Endometrium (tissue), 2 donors: ENCODE measurements at regions not wholly inside any gene's neighbourhood (a gene's known extent, or its start where the extent isn't known, plus 50 kb on each side); places are given as distances from the start of the nearest gene placed in this dataset.
"Not testable (repeated sequence)": the region's sequence is repeated elsewhere in the genome, so short reads cannot be mapped to it uniquely, and the experiment has no call there.

Experiments used
- FAIRE-seq: peaks from 2 replicates; lab custom pipeline; 2012; peaks lifted over from hg19 to GRCh38; lab: Jason Lieb, UNC
- donor health status: control.
- donor health status: control.

GRCh38 chr6:74488726-74489125, 717.1 kb downstream of the COL12A1 start:
- FAIRE-seq = not testable (repeated sequence)

DNA sequence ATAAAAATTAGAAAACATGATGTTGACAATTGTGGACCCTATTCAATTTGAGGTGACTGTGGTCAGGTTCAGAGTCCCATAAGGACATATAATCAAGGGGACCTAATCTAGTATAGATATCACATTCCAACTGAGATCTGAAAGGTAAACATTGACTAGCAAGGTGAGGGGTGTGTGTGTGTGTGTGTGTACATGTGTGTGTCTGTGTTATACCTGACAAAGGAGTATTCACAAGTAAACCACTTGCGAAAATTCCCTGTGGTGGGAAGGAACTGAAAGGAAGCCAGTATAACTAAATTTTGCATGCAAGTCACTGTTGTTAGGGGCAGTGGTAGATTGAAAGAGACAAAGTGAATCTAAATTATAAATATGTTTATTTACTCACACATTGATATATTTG, 723.7 kb downstream of the COL12A1 start:
- no peak for FAIRE-seq

DNA sequence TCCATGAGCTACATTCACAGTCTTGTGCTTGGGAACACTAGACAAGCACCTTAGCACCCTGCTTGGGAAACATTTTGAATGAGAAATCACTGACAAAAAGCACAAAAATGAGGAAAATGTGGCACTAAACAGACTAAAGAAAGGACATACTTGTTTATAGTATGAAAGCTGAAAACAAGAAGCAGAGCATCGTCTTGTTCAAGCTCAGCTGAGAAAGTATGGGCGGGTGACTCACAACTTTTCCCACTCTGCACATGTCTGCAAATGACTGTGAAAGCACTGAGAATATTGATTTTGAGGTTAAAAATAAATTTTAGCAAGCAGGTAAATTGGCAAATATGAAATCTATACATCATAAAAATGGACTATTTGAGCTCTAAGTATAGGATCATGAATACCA, 725.3 kb downstream of the COL12A1 start:
- no peak for FAIRE-seq

DNA sequence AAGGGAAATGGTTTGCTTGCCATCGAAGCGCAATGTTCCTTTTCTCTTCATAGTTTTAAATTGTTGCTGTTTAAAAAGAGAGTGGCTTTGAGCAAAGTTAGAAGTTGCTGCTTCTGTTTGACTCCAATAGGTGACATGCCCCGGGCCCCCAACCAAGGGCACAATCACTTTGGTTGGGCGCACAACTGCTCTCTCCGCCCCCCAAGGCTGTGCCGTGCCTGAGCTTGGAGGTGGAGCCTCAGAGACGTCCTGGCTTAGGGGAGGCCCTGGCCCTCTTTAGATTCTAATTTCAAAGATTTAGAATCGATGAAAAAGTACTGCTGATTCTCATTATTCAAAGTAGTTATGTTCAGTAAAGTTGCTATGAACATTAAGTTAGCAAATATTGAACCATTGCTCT, 725.9 kb downstream of the COL12A1 start:
- no peak for FAIRE-seq

DNA sequence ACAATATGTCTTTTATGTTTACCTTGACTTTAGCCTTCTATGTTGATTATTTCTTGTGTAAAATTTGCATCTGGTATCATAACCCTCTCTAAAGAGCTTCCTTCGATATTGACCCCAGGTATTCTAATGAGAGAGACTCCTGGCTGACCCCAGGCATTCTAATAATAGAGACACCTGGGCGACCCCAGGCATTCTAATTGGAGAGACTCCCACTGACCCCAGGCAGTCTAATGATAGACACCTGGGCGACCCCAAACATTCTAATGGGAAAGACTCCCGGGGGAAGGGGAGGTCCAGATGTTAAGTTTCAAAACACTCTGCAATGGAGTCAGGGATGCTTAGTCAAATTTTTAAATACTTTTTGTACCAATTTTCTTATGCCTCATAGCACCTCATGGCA, 726.4 kb downstream of the COL12A1 start:
- no peak for FAIRE-seq

DNA sequence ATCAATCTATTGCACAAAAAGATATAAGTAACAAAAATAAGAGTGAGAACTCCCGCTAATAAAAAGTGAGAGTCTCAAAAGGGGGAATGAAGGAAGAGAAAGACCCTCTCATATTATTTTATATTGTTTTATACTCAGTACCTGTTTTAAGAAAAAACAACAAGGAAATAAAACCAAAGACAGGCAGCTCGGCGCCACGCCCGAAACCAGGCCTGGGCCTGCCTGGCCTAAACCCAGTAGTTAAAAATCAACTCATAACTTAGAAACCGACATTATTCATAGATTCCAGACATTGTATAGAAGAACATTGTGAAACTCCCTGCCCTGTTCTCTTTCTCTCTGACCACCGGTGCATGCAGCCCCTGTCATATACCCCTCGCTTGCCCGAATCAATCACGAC, 731.8 kb downstream of the COL12A1 start:
- not testable (repeated sequence) for FAIRE-seq

GRCh38 chr6:74468552-74468951, 737.3 kb downstream of the COL12A1 start:
- FAIRE-seq = not testable (repeated sequence)

DNA sequence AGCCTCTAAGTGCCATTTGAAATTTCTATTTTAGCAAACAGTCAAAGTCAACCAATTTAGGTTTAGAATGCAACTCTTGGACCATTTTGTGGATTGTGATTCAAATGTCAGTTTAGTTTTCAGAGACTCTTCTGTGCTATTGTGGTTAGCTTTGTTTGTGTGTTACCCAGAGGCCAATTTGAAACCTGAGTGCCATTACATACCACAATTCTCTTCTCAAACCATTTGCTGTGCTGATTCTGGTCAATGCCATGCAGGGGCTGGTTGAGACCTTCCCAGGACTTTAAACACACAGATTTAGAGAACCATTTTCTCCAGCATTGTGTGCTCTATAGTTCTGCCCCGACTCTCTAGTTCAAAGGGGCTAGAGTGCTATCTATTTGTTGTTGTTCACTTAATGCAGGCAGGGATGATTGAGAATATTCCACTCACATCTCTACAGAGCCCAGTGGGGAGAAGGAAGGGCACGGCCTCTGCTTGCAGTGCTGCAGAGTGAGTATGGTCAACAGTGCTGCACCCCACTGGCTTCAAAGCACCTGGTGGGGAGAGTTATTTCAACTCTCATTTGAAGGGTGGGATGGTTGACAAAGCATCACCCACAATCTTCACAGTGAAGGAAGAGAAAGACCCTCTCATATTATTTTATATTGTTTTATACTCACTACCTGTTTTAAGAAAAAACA, 738.2 kb downstream of the COL12A1 start:
- no peak for FAIRE-seq

GRCh38 chr6:74466572-74466971, 739.3 kb downstream of the COL12A1 start:
- no peak for FAIRE-seq

DNA sequence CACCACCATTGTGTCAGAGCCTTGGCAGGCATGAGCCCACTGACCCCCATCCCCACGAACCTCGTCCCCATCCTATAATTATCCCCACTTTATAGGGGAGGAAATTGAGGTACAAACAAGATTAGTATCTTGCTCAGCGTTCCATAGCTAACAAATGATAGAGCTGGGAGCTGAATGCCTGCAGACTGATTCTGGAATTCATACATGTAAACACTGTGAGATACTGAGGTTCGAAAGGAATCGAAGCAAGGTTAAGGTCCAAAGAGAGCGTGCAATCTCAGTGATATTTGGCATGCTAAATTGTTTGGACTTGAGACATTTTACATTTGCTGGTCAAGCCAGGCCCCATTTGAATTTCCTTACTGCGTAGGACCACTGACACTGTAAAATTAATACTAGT, 746.6 kb downstream of the COL12A1 start:
- FAIRE-seq = no peak

- no peak for FAIRE-seq
These were observed 747.3 kb downstream of the COL12A1 start for GRCh38 chr6:74458536-74458935.

- FAIRE-seq = no peak
These were observed 750.1 kb downstream of the COL12A1 start for GRCh38 chr6:74455786-74456185.

DNA sequence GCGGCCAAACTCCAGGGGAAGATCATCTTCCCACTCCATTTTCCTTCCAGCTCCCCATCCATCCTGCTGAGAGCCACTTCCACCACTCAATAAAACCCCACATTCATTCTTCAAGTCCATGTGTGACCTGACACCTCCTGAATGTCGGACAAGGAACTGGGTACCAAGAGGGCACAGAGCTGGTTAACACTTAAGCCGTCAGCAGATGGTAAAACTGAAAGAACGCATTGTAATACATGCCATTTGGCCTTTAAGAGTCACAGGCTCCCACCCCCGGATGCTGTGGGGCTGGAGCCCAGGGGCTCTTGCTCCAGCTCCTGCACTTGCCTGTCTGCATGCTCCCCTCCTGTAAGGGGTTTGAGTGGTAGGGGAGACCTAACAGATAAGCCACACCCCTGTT, 753.9 kb downstream of the COL12A1 start:
- no peak for FAIRE-seq

GRCh38 chr6:74448850-74449249, 752.8 kb downstream of the CD109 start:
- FAIRE-seq = no peak

- no peak for FAIRE-seq
These were observed 751.0 kb downstream of the CD109 start for GRCh38 chr6:74447013-74447412.

GRCh38 chr6:74439123-74439811, 743.3 kb downstream of the CD109 start:
- FAIRE-seq = no peak

- FAIRE-seq = not testable (repeated sequence)
These were observed 742.4 kb downstream of the CD109 start for GRCh38 chr6:74438395-74438794.

DNA sequence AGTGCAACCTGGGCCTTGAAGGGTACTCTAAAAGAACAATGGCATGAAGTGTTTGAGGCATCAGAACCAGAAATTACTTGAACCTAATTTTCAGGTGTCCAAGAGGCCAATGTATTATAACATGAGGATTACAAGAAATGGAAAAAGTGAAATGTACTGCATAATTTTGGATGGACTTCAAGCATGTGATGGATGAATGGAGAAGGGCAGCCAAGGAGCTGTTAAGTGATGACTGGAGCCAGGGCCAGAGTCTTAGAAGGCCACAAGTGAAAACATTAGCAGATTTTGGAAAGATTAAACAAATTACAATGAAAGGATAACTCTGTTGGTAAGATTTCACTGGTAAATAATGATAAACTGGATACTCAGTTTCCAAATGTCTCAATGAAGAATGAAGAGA, 738.2 kb downstream of the CD109 start:
- FAIRE-seq = no peak

DNA sequence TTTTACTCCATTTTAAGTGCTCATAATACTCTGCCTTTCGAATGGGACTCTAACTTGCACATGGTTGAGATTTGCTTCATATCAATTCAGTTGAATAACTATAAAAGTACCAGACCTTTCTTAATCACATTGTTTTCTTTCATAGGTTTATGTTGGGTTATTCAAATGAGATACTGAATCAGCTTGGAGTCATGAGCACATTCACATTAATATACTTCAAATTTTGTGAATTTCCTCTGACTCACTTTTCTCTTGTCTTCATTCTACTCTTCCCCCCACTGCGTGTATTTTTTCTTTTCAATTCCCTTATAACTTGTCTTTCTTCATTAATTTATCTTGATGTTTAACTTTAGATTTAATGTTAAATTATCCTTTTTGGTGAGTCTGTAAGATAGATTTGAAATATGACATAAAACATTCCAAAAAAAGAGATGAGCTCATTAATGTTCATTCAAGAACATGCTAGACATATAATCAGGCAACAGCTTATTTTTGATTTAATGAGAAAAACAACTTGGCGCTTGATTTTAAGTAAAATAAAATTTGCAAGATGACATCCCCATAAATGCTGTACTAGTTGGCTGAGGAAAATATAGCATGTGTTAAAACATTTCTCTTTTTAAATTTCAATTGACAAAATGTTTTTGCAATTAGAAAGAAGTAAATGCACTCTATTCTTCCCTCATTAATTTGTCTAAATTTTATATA, 736.0 kb downstream of the CD109 start:
- FAIRE-seq = no peak

- FAIRE-seq = no peak
These were observed 724.2 kb downstream of the CD109 start for GRCh38 chr6:74420221-74420620.

DNA sequence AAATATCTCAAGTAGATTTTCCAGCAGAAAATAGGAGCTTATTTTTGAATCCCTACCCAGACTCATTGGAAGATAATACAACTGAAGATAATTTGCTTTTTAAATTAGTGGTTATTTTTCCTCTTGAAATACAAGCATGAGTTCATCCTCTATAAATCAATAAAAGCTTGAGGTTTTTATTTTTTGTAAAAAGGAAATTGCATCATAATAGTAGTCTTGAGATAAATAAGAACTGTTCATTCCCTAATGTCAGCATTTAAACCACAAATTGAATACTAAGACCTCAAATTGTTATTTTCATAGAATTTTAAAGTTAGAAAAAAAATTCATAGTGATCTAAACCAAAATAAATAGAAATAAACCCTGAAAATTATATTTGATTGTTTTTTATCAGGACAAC, 719.1 kb downstream of the CD109 start:
- peak; percentile 50 for FAIRE-seq

- FAIRE-seq = no peak
These were observed 714.6 kb downstream of the CD109 start for GRCh38 chr6:74410630-74411029.

DNA sequence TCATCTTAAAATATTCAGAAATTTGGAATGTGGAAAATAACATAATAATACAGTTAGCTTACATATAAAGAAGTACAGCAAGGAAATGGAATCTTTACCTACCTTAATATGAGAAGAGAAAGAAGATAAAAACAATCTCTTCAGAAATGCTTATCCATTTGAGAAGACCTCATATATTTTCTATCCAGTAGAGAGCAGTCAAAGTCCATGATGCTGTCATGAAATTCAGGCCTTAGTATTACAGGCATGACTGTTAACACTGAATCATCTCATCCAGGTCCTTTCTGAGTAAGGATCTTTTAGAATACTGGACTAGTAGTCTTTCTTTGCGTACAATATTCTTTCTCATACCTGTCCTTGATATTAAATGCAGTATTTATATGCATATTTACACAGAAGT, 713.4 kb downstream of the CD109 start:
- peak; percentile 89 for FAIRE-seq
